Peyer's patch (tissue), 4 donors: ENCODE measurements at regions not wholly inside any gene's neighbourhood (a gene's known extent, or its start where the extent isn't known, plus 50 kb on each side); places are given as distances from the start of the nearest gene placed in this dataset.

Source experiments
- CTCF ChIP-seq, 6 experiments: fragments of 450-650 bp in 4 of 6; fragments of 200-600 bp in 2 of 6; sonication (generic) in 1 of 6; IDR thresholded peaks; one replicate each; pipeline ENCODE4 v1.5.1; 2017 to 2019; ENCODE audit warnings: antibody characterized with exemption in 6 of 6, mild to moderate bottlenecking in 3 of 6, moderate library complexity in 1 of 6
- POLR2A ChIP-seq, 2 donors: fragments of 450-650 bp; IDR thresholded peaks; one replicate each; pipeline ENCODE4 v1.5.1; 2017; ENCODE audit warnings: antibody characterized with exemption in 2 of 2, mild to moderate bottlenecking in 2 of 2, moderate library complexity in 2 of 2

DNA sequence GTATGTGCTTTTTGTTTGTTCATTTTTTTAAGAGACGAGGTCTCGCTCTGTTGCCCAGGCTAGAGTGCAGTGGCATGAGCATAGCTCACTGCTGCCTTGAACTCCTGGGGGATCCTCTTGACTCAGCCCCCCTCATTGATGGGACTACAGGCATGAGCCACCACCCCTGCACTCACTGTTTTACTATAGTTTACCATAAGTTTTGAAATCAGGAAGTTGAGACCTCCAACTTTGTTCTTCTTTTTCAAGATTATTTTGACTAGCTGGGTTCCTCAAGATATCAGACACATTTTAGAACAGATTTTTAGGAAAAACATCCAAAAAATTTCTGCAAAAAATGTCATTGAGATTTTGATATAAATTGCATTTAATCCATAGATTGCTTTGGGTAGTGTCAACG, 120.4 kb upstream of the FGGY start:
- TF ChIP-seq CTCF (IDR thresholded peaks at IDR 0.05) (no peak), POLR2A (IDR thresholded peaks at IDR 0.05) (no peak)
